ENCODE measurements at regions not wholly inside any gene's neighbourhood (a gene's known extent, or its start where the extent isn't known, plus 50 kb on each side); places are given as distances from the start of the nearest gene placed in this dataset.

- no peaks in the 10 kb centered on the region for H4K20me1 ChIP-seq (ENCODE audit: insufficient read depth)
- no peaks in the 10 kb centered on the region for H3K9me2 ChIP-seq (ENCODE audit: insufficient read depth)
- no peak overlapping the region for H3K27ac ChIP-seq
- no peak overlapping the region for H3K9ac ChIP-seq
- in situ Hi-C loops (cut with MboI), result no loop called here
- no peaks in the 10 kb centered on the region for H3K36me3 ChIP-seq (ENCODE audit: low read depth)
- DNase-seq, result no peak
- no peaks in the 10 kb centered on the region for H3F3A ChIP-seq (ENCODE audit: insufficient read depth)
- no peak overlapping the region for H3K4me2 ChIP-seq (ENCODE audit: unreplicated experiment)
- H3K27me3 ChIP-seq (replicated peaks; ENCODE audit: insufficient read depth), result no peaks in the 10 kb centered on the region
- TF ChIP-seq EZH2 (IDR thresholded peaks at IDR 0.05; ENCODE audit: insufficient read depth, poor library complexity, severe bottlenecking), result no peak
- TF ChIP-seq EZH2phosphoT487 (IDR thresholded peaks at IDR 0.05; ENCODE audit: insufficient read depth, low read depth), result no peak
- no peaks in the 10 kb centered on the region for H3K4me1 ChIP-seq (ENCODE audit: insufficient read depth)
- no peak overlapping the region for H2AFZ ChIP-seq
- no peaks in the 10 kb centered on the region for H3K79me2 ChIP-seq (ENCODE audit: insufficient read depth)
- H3K4me3 ChIP-seq, result no peak overlapping the region
- WGBS, 2 experiments (ENCODE audit: low coverage in 1 of 2, low lambda C conversion rate in 2 of 2, missing lambda C conversion rate in 2 of 2), result 17 to 18% methylated on average over 2 of the region's 2 CpGs
- peaks cover 2% of the 10 kb centered on the region for H3K9me3 ChIP-seq (ENCODE audit: low read depth)
Observed at GRCh38 chr3:674116-674515, 418.7 kb upstream of the CNTN6 start.

- Histone ChIP-seq H3K9me2 (ENCODE audit: insufficient read depth) (no peaks in the 10 kb centered on the region), H3K9me3 (ENCODE audit: low read depth) (no peaks in the 10 kb centered on the region), H3K36me3 (ENCODE audit: low read depth) (no peaks in the 10 kb centered on the region), H3K79me2 (ENCODE audit: insufficient read depth) (no peaks in the 10 kb centered on the region), H3K4me2 (ENCODE audit: unreplicated experiment) (no peak overlapping the region), H4K20me1 (ENCODE audit: insufficient read depth) (no peaks in the 10 kb centered on the region), H3K4me1 (ENCODE audit: insufficient read depth) (no peaks in the 10 kb centered on the region), H3K27ac (no peak overlapping the region), H3F3A (ENCODE audit: insufficient read depth) (no peaks in the 10 kb centered on the region), H2AFZ (no peak overlapping the region), H3K27me3 (replicated peaks; ENCODE audit: insufficient read depth) (no peaks in the 10 kb centered on the region), H3K9ac (no peak overlapping the region), H3K4me3 (no peak overlapping the region)
- no peak for DNase-seq
- in situ Hi-C loops (cut with MboI), result no loop called here
- WGBS, 2 experiments (ENCODE audit: low coverage in 1 of 2, low lambda C conversion rate in 2 of 2, missing lambda C conversion rate in 2 of 2), result 47 to 48% methylated on average over 4 of the region's 4 CpGs
- TF ChIP-seq EZH2 (IDR thresholded peaks at IDR 0.05; ENCODE audit: insufficient read depth, poor library complexity, severe bottlenecking) (no peak), EZH2phosphoT487 (IDR thresholded peaks at IDR 0.05; ENCODE audit: insufficient read depth, low read depth) (no peak)
Observed at GRCh38 chr3:675846-676245, 417.0 kb upstream of the CNTN6 start.

GRCh38 chr3:683770-684169 is 409.1 kb upstream of the CNTN6 start:
- TF ChIP-seq EZH2 (IDR thresholded peaks at IDR 0.05; ENCODE audit: insufficient read depth, poor library complexity, severe bottlenecking) (no peak), EZH2phosphoT487 (IDR thresholded peaks at IDR 0.05; ENCODE audit: insufficient read depth, low read depth) (no peak)
- H3K27ac ChIP-seq, result no peak overlapping the region
- no peak overlapping the region for H2AFZ ChIP-seq
- H4K20me1 ChIP-seq (ENCODE audit: insufficient read depth), result no peaks in the 10 kb centered on the region
- H3K4me1 ChIP-seq (ENCODE audit: insufficient read depth), result no peaks in the 10 kb centered on the region
- in situ Hi-C loops (cut with MboI), result no loop called here
- no peaks in the 10 kb centered on the region for H3K9me2 ChIP-seq (ENCODE audit: insufficient read depth)
- H3K9ac ChIP-seq, result no peak overlapping the region
- no peaks in the 10 kb centered on the region for H3K79me2 ChIP-seq (ENCODE audit: insufficient read depth)
- H3F3A ChIP-seq (ENCODE audit: insufficient read depth), result no peaks in the 10 kb centered on the region
- no peak overlapping the region for H3K4me3 ChIP-seq
- H3K27me3 ChIP-seq (replicated peaks; ENCODE audit: insufficient read depth), result no peaks in the 10 kb centered on the region
- no peak for DNase-seq
- H3K9me3 ChIP-seq (ENCODE audit: low read depth), result no peaks in the 10 kb centered on the region
- H3K36me3 ChIP-seq (ENCODE audit: low read depth), result no peaks in the 10 kb centered on the region
- no peak overlapping the region for H3K4me2 ChIP-seq (ENCODE audit: unreplicated experiment)
- WGBS, 2 experiments (ENCODE audit: low coverage in 1 of 2, low lambda C conversion rate in 2 of 2, missing lambda C conversion rate in 2 of 2), result 10 to 14% methylated on average over 2 of the region's 2 CpGs

- no peak overlapping the region for H3K4me2 ChIP-seq (ENCODE audit: unreplicated experiment)
- H4K20me1 ChIP-seq (ENCODE audit: insufficient read depth), result no peaks in the 10 kb centered on the region
- H3K9me2 ChIP-seq (ENCODE audit: insufficient read depth), result no peaks in the 10 kb centered on the region
- no peak overlapping the region for H3K27ac ChIP-seq
- H3K4me1 ChIP-seq (ENCODE audit: insufficient read depth), result no peaks in the 10 kb centered on the region
- DNase-seq, result no peak
- 11 to 20% methylated on average over 4 of the region's 4 CpGs for WGBS, 2 experiments (ENCODE audit: low coverage in 1 of 2, low lambda C conversion rate in 2 of 2, missing lambda C conversion rate in 2 of 2)
- in situ Hi-C loops (cut with MboI), result no loop called here
- TF ChIP-seq EZH2 (IDR thresholded peaks at IDR 0.05; ENCODE audit: insufficient read depth, poor library complexity, severe bottlenecking), result no peak
- no peak for TF ChIP-seq EZH2phosphoT487 (IDR thresholded peaks at IDR 0.05; ENCODE audit: insufficient read depth, low read depth)
- no peaks in the 10 kb centered on the region for H3K9me3 ChIP-seq (ENCODE audit: low read depth)
- H3K36me3 ChIP-seq (ENCODE audit: low read depth), result no peaks in the 10 kb centered on the region
- no peak overlapping the region for H3K9ac ChIP-seq
- H3F3A ChIP-seq (ENCODE audit: insufficient read depth), result no peaks in the 10 kb centered on the region
- no peak overlapping the region for H2AFZ ChIP-seq
- H3K27me3 ChIP-seq (replicated peaks; ENCODE audit: insufficient read depth), result no peaks in the 10 kb centered on the region
- H3K4me3 ChIP-seq, result no peak overlapping the region
- no peaks in the 10 kb centered on the region for H3K79me2 ChIP-seq (ENCODE audit: insufficient read depth)
Observed at GRCh38 chr3:690770-691169, 402.1 kb upstream of the CNTN6 start.

- Histone ChIP-seq H3K36me3 (ENCODE audit: low read depth) (no peaks in the 10 kb centered on the region), H3K4me3 (no peak overlapping the region), H4K20me1 (ENCODE audit: insufficient read depth) (no peaks in the 10 kb centered on the region), H3K79me2 (ENCODE audit: insufficient read depth) (no peaks in the 10 kb centered on the region), H3F3A (ENCODE audit: insufficient read depth) (no peaks in the 10 kb centered on the region), H3K9me2 (ENCODE audit: insufficient read depth) (no peaks in the 10 kb centered on the region), H2AFZ (no peak overlapping the region), H3K4me2 (ENCODE audit: unreplicated experiment) (no peak overlapping the region), H3K27me3 (replicated peaks; ENCODE audit: insufficient read depth) (no peaks in the 10 kb centered on the region), H3K9me3 (ENCODE audit: low read depth) (no peaks in the 10 kb centered on the region), H3K9ac (no peak overlapping the region), H3K27ac (no peak overlapping the region), H3K4me1 (ENCODE audit: insufficient read depth) (no peaks in the 10 kb centered on the region)
- no peak for DNase-seq
- in situ Hi-C loops (cut with MboI), result no loop called here
- TF ChIP-seq EZH2 (IDR thresholded peaks at IDR 0.05; ENCODE audit: insufficient read depth, poor library complexity, severe bottlenecking) (no peak), EZH2phosphoT487 (IDR thresholded peaks at IDR 0.05; ENCODE audit: insufficient read depth, low read depth) (no peak)
- WGBS, 2 experiments (ENCODE audit: low coverage in 1 of 2, low lambda C conversion rate in 2 of 2, missing lambda C conversion rate in 2 of 2), result 56 to 72% methylated on average over 2 of the region's 2 CpGs
Observed at GRCh38 chr3:700514-700913, 392.3 kb upstream of the CNTN6 start.
